ENCODE measurements at regions not wholly inside any gene's neighbourhood (a gene's known extent, or its start where the extent isn't known, plus 50 kb on each side); places are given as distances from the start of the nearest gene placed in this dataset.

DNA sequence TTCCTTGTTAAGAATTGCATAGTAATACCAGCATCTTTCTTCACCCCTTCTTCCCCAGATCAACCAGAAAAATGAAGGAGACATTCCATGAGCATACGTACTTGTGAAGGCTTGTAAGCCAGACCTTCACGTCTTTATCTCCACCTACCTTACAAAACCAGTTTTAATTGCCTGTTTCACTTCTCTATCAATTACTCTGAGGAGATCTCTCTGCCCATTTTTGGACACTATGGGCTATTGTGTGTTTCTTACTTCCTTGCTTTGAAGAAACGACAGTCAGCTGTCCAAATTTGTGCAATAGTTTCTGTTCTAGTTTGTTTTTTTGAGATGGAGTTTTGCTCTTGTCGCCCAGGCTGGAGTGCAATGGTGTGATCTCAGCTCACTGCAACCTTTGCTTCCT, 349.7 kb upstream of the MBL2 start:
- TF ChIP-seq, protein P1, sequence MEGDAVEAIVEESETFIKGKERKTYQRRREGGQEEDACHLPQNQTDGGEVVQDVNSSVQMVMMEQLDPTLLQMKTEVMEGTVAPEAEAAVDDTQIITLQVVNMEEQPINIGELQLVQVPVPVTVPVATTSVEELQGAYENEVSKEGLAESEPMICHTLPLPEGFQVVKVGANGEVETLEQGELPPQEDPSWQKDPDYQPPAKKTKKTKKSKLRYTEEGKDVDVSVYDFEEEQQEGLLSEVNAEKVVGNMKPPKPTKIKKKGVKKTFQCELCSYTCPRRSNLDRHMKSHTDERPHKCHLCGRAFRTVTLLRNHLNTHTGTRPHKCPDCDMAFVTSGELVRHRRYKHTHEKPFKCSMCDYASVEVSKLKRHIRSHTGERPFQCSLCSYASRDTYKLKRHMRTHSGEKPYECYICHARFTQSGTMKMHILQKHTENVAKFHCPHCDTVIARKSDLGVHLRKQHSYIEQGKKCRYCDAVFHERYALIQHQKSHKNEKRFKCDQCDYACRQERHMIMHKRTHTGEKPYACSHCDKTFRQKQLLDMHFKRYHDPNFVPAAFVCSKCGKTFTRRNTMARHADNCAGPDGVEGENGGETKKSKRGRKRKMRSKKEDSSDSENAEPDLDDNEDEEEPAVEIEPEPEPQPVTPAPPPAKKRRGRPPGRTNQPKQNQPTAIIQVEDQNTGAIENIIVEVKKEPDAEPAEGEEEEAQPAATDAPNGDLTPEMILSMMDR (IDR thresholded peaks at IDR 0.05; ENCODE audit: borderline replicate concordance, extremely low read depth, low read length, poor library complexity, severe bottlenecking), result no peak
- no peak for TF ChIP-seq EZH2 (IDR thresholded peaks at IDR 0.05; ENCODE audit: borderline replicate concordance, low read depth, low read length, severe bottlenecking)
